ENCODE measurements at regions not wholly inside any gene's neighbourhood (a gene's known extent, or its start where the extent isn't known, plus 50 kb on each side); places are given as distances from the start of the nearest gene placed in this dataset.

- Histone ChIP-seq H3K27ac (replicated peaks in 1 of 4) (no peak overlapping the region), H3K27me3 (no peaks in the 10 kb centered on the region), H3K9me3 (no peaks in the 10 kb centered on the region), H3K4me3 (no peak overlapping the region), H3K36me3 (no peaks in the 10 kb centered on the region), H3K4me1 (no peaks in the 10 kb centered on the region)
- WGBS, result 90% methylated on average over 2 of the region's 2 CpGs
- DNase-seq (ENCODE audit: extremely low spot score), result no peak
- no peak for TF ChIP-seq POLR2AphosphoS5 (IDR thresholded peaks at IDR 0.05)
- TF ChIP-seq CTCF (IDR thresholded peaks at IDR 0.05), result no peak
- no peak for TF ChIP-seq EP300 (IDR thresholded peaks at IDR 0.05)
- no peak for TF ChIP-seq POLR2A (IDR thresholded peaks at IDR 0.05; ENCODE audit: low read depth)
- intact Hi-C loops (cut with DNase I), result no loop called here
These were observed 197.5 kb downstream of the SOX2 start for GRCh38 chr3:181909241-181909640.

- DNase-seq (ENCODE audit: extremely low spot score), result no peak
- Histone ChIP-seq H3K4me1 (no peaks in the 10 kb centered on the region), H3K36me3 (no peaks in the 10 kb centered on the region), H3K9me3 (no peaks in the 10 kb centered on the region), H3K27ac (replicated peaks in 1 of 4) (no peak overlapping the region), H3K27me3 (no peaks in the 10 kb centered on the region), H3K4me3 (no peak overlapping the region)
- 96% methylated on average over 4 of the region's 4 CpGs for WGBS
- intact Hi-C loops (cut with DNase I), result no loop called here
- TF ChIP-seq EP300 (IDR thresholded peaks at IDR 0.05), result no peak
- TF ChIP-seq POLR2AphosphoS5 (IDR thresholded peaks at IDR 0.05), result no peak
These were observed 200.7 kb downstream of the SOX2 start for GRCh38 chr3:181912384-181912783.

GRCh38 chr3:181913254-181913653 lies 201.5 kb downstream of the SOX2 start:
- no peak overlapping the region for H3K27ac ChIP-seq (replicated peaks in 1 of 4)
- H3K9me3 ChIP-seq, result no peaks in the 10 kb centered on the region
- H3K4me3 ChIP-seq, result no peak overlapping the region
- no peak for DNase-seq (ENCODE audit: extremely low spot score)
- 71% methylated on average over 2 of the region's 2 CpGs for WGBS
- intact Hi-C loops (cut with DNase I), result no loop called here
- H3K4me1 ChIP-seq, result no peaks in the 10 kb centered on the region
- H3K36me3 ChIP-seq, result no peaks in the 10 kb centered on the region
- H3K27me3 ChIP-seq, result no peaks in the 10 kb centered on the region
- TF ChIP-seq CTCF (IDR thresholded peaks at IDR 0.05) (no peak), POLR2A (IDR thresholded peaks at IDR 0.05; ENCODE audit: low read depth) (no peak), POLR2AphosphoS5 (IDR thresholded peaks at IDR 0.05) (no peak), EP300 (IDR thresholded peaks at IDR 0.05) (no peak)

GRCh38 chr3:181915551-181915950 lies 203.8 kb downstream of the SOX2 start:
- Histone ChIP-seq H3K4me1 (no peaks in the 10 kb centered on the region), H3K4me3 (no peak overlapping the region), H3K27ac (replicated peaks in 1 of 4) (no peak overlapping the region), H3K27me3 (no peaks in the 10 kb centered on the region), H3K36me3 (no peaks in the 10 kb centered on the region), H3K9me3 (no peaks in the 10 kb centered on the region)
- WGBS, result 65% methylated on average over 6 of the region's 6 CpGs
- no peak for DNase-seq (ENCODE audit: extremely low spot score)
- TF ChIP-seq POLR2AphosphoS5 (IDR thresholded peaks at IDR 0.05) (no peak), CTCF (IDR thresholded peaks at IDR 0.05) (no peak), EP300 (IDR thresholded peaks at IDR 0.05) (no peak), POLR2A (IDR thresholded peaks at IDR 0.05; ENCODE audit: low read depth) (no peak)
- intact Hi-C loops (cut with DNase I), result no loop called here

GRCh38 chr3:181916013-181916412 lies 204.3 kb downstream of the SOX2 start:
- 57% methylated on average over 3 of the region's 3 CpGs for WGBS
- Histone ChIP-seq H3K4me1 (no peaks in the 10 kb centered on the region), H3K27ac (replicated peaks in 1 of 4) (no peak overlapping the region), H3K9me3 (no peaks in the 10 kb centered on the region), H3K4me3 (no peak overlapping the region), H3K36me3 (no peaks in the 10 kb centered on the region), H3K27me3 (no peaks in the 10 kb centered on the region)
- no peak for TF ChIP-seq CTCF (IDR thresholded peaks at IDR 0.05)
- no peak for TF ChIP-seq EP300 (IDR thresholded peaks at IDR 0.05)
- no peak for TF ChIP-seq POLR2A (IDR thresholded peaks at IDR 0.05; ENCODE audit: low read depth)
- TF ChIP-seq POLR2AphosphoS5 (IDR thresholded peaks at IDR 0.05), result no peak
- intact Hi-C loops (cut with DNase I), result no loop called here
- DNase-seq (ENCODE audit: extremely low spot score), result no peak

All from esophagus muscularis mucosa (tissue), 4 donors.